ENCODE measurements at regions not wholly inside any gene's neighbourhood (a gene's known extent, or its start where the extent isn't known, plus 50 kb on each side); places are given as distances from the start of the nearest gene placed in this dataset.

GRCh38 chr7:32253299-32253698 is 183.1 kb upstream of the PDE1C start:
- TF ChIP-seq, protein P1, sequence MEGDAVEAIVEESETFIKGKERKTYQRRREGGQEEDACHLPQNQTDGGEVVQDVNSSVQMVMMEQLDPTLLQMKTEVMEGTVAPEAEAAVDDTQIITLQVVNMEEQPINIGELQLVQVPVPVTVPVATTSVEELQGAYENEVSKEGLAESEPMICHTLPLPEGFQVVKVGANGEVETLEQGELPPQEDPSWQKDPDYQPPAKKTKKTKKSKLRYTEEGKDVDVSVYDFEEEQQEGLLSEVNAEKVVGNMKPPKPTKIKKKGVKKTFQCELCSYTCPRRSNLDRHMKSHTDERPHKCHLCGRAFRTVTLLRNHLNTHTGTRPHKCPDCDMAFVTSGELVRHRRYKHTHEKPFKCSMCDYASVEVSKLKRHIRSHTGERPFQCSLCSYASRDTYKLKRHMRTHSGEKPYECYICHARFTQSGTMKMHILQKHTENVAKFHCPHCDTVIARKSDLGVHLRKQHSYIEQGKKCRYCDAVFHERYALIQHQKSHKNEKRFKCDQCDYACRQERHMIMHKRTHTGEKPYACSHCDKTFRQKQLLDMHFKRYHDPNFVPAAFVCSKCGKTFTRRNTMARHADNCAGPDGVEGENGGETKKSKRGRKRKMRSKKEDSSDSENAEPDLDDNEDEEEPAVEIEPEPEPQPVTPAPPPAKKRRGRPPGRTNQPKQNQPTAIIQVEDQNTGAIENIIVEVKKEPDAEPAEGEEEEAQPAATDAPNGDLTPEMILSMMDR (IDR thresholded peaks at IDR 0.05; ENCODE audit: low read depth, low read length, poor library complexity, severe bottlenecking): no peak
- no peak for TF ChIP-seq EZH2phosphoT487 (IDR thresholded peaks at IDR 0.05; ENCODE audit: borderline replicate concordance, low read length)

All from DOHH2 (cell line).